Type B pancreatic cell (in vitro differentiated cells): ENCODE measurements at regions not wholly inside any gene's neighbourhood (a gene's known extent, or its start where the extent isn't known, plus 50 kb on each side); places are given as distances from the start of the nearest gene placed in this dataset.

Source experiments
- DNase-seq: peaks from one replicate; pipeline ENCODE4 v3.0.0; 2021; ENCODE audit warnings: mixed read lengths; ENCODE audit not compliant: unreplicated experiment; ENCODE audit errors: extremely low spot score
- H3K27ac Mint-ChIP-seq: 2 replicates; pipeline ENCODE4 v1.8.0; 2021; ENCODE audit warnings: mild to moderate bottlenecking, mixed read lengths
- H3K27me3 Mint-ChIP-seq: 2 replicates; pipeline ENCODE4 v1.8.0; 2021; ENCODE audit warnings: mixed read lengths
- H3K36me3 Mint-ChIP-seq: 2 replicates; pipeline ENCODE4 v1.8.0; 2021; ENCODE audit warnings: mixed read lengths
- H3K4me1 Mint-ChIP-seq: one replicate; pipeline ENCODE4 v1.8.0; 2021; ENCODE audit warnings: mixed read lengths; ENCODE audit not compliant: unreplicated experiment
- H3K4me3 Mint-ChIP-seq: 2 replicates; pipeline ENCODE4 v1.8.0; 2021; ENCODE audit warnings: mild to moderate bottlenecking, mixed read lengths
- H3K9me3 Mint-ChIP-seq: 2 replicates; pipeline ENCODE4 v1.8.0; 2021; ENCODE audit warnings: mixed read lengths
- TF ChIP-seq, protein P1 (sequence below): fragments of 200-600 bp; sonication (generic); conservative IDR thresholded peaks from 2 replicates; pipeline ENCODE4 v1.5.0; 2021; ENCODE audit warnings: antibody characterized with exemption, mild to moderate bottlenecking

DNA sequence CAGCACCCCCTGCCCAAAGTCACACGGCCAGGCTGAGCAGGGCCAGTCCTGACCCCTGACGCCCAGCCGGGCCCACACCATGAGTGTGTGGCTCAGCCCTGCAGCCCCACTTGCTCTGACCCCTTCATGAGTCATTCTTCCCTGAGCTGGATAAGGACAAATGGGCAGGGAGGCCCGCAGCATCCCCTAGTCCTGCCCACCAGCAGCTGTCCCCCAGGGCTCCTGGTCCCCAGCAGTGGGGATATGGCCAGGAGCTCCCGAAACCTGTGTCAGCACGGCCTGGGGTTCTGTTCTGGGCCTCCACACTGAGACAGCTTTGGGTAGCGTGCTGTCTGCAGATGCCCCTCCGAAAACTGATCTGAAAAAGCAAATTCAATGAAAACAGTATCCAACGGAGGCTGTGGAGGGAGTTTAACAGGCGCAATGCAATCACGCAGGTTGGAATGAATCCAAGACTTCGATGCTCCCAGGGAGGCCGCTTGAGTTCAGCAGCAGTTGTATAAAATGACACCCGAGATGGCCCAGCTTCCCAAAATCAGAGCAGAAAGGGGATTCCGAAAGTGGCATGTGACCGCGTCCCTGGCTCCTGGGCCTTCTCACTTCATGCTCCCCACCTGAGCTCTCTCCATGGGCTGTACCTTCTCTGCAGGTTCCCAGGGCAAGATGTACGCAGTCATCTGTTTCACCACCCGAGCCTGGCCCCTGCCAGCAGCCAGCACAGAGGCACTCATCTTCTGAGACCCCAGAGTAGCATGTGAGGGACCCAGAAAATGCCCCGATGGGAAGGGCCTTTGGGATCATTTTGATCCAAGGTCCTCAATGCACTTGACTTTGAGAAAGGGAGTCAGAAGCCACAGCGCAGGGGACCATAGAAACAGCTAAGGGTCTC is 214.1 kb downstream of the USP6NL start:
- DNase-seq: no peak
- H3K9me3 Mint-ChIP-seq: no peaks in the 10 kb centered on the region
- TF ChIP-seq, protein P1, sequence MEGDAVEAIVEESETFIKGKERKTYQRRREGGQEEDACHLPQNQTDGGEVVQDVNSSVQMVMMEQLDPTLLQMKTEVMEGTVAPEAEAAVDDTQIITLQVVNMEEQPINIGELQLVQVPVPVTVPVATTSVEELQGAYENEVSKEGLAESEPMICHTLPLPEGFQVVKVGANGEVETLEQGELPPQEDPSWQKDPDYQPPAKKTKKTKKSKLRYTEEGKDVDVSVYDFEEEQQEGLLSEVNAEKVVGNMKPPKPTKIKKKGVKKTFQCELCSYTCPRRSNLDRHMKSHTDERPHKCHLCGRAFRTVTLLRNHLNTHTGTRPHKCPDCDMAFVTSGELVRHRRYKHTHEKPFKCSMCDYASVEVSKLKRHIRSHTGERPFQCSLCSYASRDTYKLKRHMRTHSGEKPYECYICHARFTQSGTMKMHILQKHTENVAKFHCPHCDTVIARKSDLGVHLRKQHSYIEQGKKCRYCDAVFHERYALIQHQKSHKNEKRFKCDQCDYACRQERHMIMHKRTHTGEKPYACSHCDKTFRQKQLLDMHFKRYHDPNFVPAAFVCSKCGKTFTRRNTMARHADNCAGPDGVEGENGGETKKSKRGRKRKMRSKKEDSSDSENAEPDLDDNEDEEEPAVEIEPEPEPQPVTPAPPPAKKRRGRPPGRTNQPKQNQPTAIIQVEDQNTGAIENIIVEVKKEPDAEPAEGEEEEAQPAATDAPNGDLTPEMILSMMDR: no peak

DNA sequence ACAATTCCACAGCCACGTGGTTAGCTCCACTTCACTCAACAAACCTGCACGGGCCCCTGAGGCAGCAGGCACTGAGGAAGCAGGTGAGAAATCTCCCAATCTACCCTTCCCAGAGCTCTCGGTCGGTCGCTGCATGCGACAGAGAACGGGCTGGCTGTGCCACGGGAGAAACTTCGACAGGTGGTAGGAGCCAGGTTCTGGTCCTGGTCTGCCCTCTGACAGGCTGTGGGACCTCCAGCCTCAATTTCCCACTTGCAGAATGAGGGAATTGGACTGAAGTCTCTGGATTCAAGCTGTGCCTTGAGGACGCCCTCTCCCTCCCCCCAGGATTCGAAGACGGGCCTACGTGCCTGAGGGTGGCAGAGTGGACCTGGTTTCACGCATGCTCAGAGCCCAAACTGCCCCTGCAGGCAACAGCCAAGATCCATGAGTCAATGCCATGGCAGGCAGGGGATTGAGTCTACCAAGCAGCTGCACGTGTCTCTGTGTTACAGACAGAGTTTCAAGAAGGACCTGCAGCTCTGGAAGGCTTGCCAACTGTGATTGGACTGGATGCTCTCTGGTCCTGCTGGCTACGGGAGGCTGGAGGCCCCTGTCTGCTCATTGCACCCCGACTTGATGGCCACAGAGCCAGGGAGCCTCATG is 215.0 kb downstream of the USP6NL start:
- Mint-ChIP-seq H3K36me3 (no peaks in the 10 kb centered on the region), H3K27me3 (peaks cover 14% of the 10 kb centered on the region), H3K4me1 (no peaks in the 10 kb centered on the region), H3K27ac (no peak overlapping the region), H3K9me3 (no peaks in the 10 kb centered on the region), H3K4me3 (no peak overlapping the region)
- DNase-seq: no peak
- TF ChIP-seq, protein P1: no peak

More for the DNA sequence above, 214.1 kb downstream of the USP6NL start:
- H3K4me1 Mint-ChIP-seq: no peaks in the 10 kb centered on the region
- no peaks in the 10 kb centered on the region for H3K36me3 Mint-ChIP-seq
- H3K27ac Mint-ChIP-seq: no peak overlapping the region
- H3K4me3 Mint-ChIP-seq: no peak overlapping the region
- H3K27me3 Mint-ChIP-seq: peaks cover 14% of the 10 kb centered on the region

DNA sequence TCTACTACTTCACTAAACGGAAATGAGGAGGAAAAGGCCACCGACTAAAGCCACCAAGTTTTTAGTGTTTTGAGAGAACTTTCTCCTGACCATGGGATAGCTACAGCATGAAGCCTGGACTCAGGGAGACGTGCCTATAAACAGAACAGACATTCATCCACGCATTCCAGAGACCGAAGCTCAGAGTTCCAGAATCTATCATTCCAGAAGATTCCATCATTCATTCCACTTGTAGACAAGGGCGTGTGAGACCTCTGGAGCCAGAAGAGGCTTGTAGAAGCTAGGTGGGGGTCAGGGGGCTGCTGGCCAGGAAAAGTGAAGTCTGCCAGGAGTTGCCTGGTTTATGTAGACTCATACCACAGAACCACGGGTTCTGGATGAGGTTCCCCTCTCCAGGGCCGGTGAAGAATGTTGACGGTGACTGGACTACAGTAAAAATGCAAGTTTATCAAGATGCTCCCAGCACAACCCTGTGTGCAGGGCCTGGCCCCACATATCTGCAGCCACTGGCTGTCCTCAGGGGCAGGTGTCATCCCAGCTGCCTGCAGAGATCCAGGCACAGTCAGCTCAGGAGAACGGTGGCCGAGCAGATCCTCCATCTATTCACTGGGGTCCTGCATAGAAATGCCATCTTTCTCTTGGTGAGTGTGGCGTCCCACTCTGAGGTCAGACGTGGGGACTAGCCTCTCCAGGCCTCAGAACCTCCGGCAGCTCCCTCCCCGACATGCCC is 215.7 kb downstream of the USP6NL start:
- TF ChIP-seq, protein P1: no peak
- no peaks in the 10 kb centered on the region for H3K9me3 Mint-ChIP-seq
- H3K4me3 Mint-ChIP-seq: no peak overlapping the region
- H3K4me1 Mint-ChIP-seq: no peaks in the 10 kb centered on the region
- no peak overlapping the region for H3K27ac Mint-ChIP-seq
- no peak for DNase-seq
- peaks cover 14% of the 10 kb centered on the region for H3K27me3 Mint-ChIP-seq
- H3K36me3 Mint-ChIP-seq: no peaks in the 10 kb centered on the region

DNA sequence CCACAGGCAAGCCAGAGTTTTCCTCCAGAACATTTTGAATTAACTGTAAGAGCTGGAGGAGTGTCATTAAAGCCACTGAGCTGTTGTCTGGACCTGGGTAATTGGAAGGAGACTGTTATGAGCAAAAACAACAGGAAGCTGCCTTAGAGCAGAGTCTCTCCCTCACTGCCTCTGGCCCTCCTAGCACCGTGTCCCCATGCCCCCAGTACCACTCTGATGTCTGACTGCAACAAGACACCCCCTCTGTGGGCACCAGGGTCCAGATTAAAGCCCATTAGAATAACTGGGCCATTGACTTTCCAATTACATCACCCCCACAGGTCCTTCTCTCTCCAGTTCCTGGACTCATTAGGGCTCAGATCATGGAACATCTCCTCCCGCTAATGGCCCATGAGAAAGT is 216.3 kb downstream of the USP6NL start:
- TF ChIP-seq, protein P1: no peak
- no peak for DNase-seq
- no peaks in the 10 kb centered on the region for H3K36me3 Mint-ChIP-seq
- H3K4me1 Mint-ChIP-seq: no peaks in the 10 kb centered on the region
- no peak overlapping the region for H3K27ac Mint-ChIP-seq
- H3K4me3 Mint-ChIP-seq: no peak overlapping the region
- H3K9me3 Mint-ChIP-seq: no peaks in the 10 kb centered on the region
- H3K27me3 Mint-ChIP-seq: peaks cover 14% of the 10 kb centered on the region

DNA sequence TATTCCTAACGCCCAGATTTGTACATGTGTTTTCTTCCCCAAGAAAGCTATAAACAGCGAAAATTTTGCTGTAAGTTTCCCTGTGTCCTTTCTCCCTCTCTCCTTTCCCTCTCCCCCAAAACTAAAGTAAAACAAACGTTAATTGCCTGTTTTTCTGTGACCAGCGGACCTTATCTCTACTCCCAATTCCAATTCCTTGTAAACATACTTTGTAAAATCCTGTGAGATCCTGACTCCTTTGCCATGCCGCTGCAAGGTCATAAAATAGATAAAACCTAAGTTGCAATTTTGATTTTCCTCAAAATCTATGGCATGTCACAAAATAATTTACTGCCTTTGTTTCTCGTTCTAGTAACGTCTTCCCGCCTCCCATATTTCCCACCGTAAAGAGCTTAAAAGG is 217.6 kb downstream of the USP6NL start:
- H3K27me3 Mint-ChIP-seq: peaks cover 14% of the 10 kb centered on the region
- no peak overlapping the region for H3K4me3 Mint-ChIP-seq
- no peaks in the 10 kb centered on the region for H3K4me1 Mint-ChIP-seq
- no peak overlapping the region for H3K27ac Mint-ChIP-seq
- H3K9me3 Mint-ChIP-seq: no peaks in the 10 kb centered on the region
- TF ChIP-seq, protein P1: no peak
- no peak for DNase-seq
- no peaks in the 10 kb centered on the region for H3K36me3 Mint-ChIP-seq
